ENCODE measurements at regions not wholly inside any gene's neighbourhood (a gene's known extent, or its start where the extent isn't known, plus 50 kb on each side); places are given as distances from the start of the nearest gene placed in this dataset.

DNA sequence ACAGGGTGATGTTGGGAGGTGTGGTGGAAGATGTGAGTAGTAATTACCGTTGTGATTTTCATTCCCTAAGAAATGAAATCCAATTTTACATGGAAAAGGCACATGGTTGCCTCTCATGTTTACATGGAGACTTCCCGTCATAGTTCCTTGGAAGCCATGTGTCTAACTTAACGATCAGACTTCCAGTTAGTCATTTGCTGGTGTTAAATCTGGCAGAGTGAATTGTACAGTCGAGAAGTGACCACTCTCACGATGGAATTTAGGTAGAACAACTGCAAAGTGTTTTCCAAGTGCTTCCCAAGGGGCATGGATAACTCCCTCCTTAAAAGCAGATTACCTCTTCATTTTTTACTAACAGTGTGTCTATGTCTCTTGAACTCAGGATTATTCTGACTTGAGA lies 145.8 kb upstream of the CCN2 start (continued):
- TF ChIP-seq, protein P1, sequence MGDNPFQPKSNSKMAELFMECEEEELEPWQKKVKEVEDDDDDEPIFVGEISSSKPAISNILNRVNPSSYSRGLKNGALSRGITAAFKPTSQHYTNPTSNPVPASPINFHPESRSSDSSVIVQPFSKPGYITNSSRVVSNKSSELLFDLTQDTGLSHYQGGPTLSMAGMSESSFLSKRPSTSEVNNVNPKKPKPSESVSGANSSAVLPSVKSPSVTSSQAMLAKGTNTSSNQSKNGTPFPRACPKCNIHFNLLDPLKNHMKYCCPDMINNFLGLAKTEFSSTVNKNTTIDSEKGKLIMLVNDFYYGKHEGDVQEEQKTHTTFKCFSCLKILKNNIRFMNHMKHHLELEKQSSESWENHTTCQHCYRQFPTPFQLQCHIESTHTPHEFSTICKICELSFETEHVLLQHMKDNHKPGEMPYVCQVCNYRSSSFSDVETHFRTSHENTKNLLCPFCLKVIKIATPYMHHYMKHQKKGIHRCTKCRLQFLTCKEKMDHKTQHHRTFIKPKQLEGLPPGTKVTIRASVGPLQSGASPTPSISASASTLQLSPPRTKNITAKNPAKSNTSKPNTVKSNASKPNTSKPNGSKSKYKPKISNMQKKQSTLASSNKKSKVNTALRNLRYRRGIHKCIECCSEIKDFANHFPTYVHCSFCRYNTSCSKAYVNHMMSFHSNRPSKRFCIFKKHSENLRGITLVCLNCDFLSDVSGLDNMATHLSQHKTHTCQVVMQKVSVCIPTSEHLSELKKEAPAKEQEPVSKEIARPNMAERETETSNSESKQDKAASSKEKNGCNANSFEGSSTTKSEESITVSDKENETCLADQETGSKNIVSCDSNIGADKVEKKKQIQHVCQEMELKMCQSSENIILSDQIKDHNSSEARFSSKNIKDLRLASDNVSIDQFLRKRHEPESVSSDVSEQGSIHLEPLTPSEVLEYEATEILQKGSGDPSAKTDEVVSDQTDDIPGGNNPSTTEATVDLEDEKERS (CRISPR knock-in tag; IDR thresholded peaks at IDR 0.05): no peak
- TF ChIP-seq, protein P2, sequence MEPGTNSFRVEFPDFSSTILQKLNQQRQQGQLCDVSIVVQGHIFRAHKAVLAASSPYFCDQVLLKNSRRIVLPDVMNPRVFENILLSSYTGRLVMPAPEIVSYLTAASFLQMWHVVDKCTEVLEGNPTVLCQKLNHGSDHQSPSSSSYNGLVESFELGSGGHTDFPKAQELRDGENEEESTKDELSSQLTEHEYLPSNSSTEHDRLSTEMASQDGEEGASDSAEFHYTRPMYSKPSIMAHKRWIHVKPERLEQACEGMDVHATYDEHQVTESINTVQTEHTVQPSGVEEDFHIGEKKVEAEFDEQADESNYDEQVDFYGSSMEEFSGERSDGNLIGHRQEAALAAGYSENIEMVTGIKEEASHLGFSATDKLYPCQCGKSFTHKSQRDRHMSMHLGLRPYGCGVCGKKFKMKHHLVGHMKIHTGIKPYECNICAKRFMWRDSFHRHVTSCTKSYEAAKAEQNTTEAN (CRISPR knock-in tag; conservative IDR thresholded peaks at IDR 0.05): no peak
- TF ChIP-seq SETDB1 (CRISPR knock-in tag; IDR thresholded peaks at IDR 0.05; ENCODE audit: borderline replicate concordance) (no peak), NAIF1 (CRISPR knock-in tag; IDR thresholded peaks at IDR 0.05; ENCODE audit: borderline replicate concordance) (no peak), THYN1 (CRISPR knock-in tag; IDR thresholded peaks at IDR 0.05; ENCODE audit: borderline replicate concordance, low read depth) (no peak), FOXM1 (CRISPR knock-in tag; IDR thresholded peaks at IDR 0.05) (no peak)

DNA sequence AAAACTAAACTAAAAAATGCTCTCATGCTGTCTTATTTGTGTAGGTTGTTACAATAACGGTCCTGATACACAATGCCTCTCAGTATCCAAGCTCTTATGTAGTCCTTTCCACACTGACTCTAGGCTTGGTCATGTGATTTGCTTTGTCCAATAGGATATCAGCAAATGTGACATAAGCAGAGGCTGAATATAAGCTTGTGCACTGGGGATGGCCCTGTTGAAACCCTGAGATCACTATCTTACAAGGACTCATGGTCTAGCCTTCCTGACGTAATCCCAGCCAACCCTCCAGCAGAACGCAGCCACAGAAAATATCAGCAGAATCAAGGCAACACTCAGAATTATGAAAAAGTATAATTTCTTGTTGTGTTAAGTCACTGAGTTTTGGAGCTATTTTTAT lies 145.1 kb upstream of the CCN2 start:
- no TSS peak for BruUV-seq (replicated peaks)
- FAIRE-seq: no peak
- Histone ChIP-seq H2AFZ (ENCODE audit: low read length) (no peak overlapping the region), H3K4me2 (ENCODE audit: low read depth, low read length) (no peak overlapping the region), H3K27ac (ENCODE audit: extremely low read length, insufficient read depth, low read length) (no peak overlapping the region), H3K79me2 (ENCODE audit: insufficient read depth, low read length) (no peaks in the 10 kb centered on the region), H3K4me3 (replicated peaks in 1 of 3; ENCODE audit: insufficient read depth in 1 of 3, low read depth in 2 of 3, low read length in 3 of 3) (no peak overlapping the region), H3K4me1 (ENCODE audit: insufficient read depth, low read length) (no peaks in the 10 kb centered on the region), H3K27me3 (ENCODE audit: control insufficient read depth in 1 of 2, insufficient read depth in 2 of 2, low read length in 2 of 2) (0 out of 5 replicates have a peak, but pooled peaks cover 0 to 2% of the 10 kb centered on the region in 2 experiments), H4K20me1 (ENCODE audit: insufficient read depth, low read length) (no peaks in the 10 kb centered on the region), H3K36me3 (replicated peaks in 1 of 2; ENCODE audit: control insufficient read depth in 1 of 2, insufficient read depth in 2 of 2, low read length in 2 of 2) (no peaks in the 10 kb centered on the region), H3K9me3 (ENCODE audit: low read length) (no peaks in the 10 kb centered on the region), H3K9ac (ENCODE audit: insufficient read depth, low read depth, low read length) (no peak overlapping the region)
- ChIA-PET POLR2A (interaction anchor here (1.2 kb wide), 1 partner anchor 145 kb away, joined by 3 read pairs; the partner anchor contains the start of gene CCN2), CTCF (ENCODE audit: low intra/inter-chr PET ratio, low total read pairs) (no interaction called here)
- 17% methylated on average over 3 of the region's 3 CpGs for WGBS (ENCODE audit: low lambda C conversion rate)
- in situ Hi-C loops (cut with HindIII; ENCODE audit: extremely low pct_ligation_motif_present, low pct_unique_long_range_greater_than_20kb): no loop called here
- intact Hi-C loops (cut with micrococcal nuclease; ENCODE audit: unreplicated experiment): no loop called here
- TF ChIP-seq NFYC (CRISPR knock-in tag; IDR thresholded peaks at IDR 0.05) (peak; percentile 53; the same call in 1 of the 2 replicates), SNAI1 (CRISPR knock-in tag; IDR thresholded peaks at IDR 0.05; ENCODE audit: borderline replicate concordance) (no peak), KLF11 (CRISPR knock-in tag; IDR thresholded peaks at IDR 0.05) (no peak)
- DNase-seq (ENCODE audit: low spot score): peak; percentile 15
- ATAC-seq: no peak

Measured in HepG2 (cell line).